H1 (cell line): ENCODE measurements at regions not wholly inside any gene's neighbourhood (a gene's known extent, or its start where the extent isn't known, plus 50 kb on each side); places are given as distances from the start of the nearest gene placed in this dataset.

Experiments
- BCL11A ChIP-seq, 2 experiments: IDR thresholded peaks; one replicate each; pipeline ENCODE4 v1.6.1; 2011; ENCODE audit warnings: low read depth in 2 of 2, low read length in 2 of 2, mild to moderate bottlenecking in 2 of 2
- EGR1 ChIP-seq: IDR thresholded peaks from 2 replicates; pipeline ENCODE4 v1.6.1; 2011; ENCODE audit warnings: low read depth, low read length, borderline replicate concordance
- KDM4A ChIP-seq: IDR thresholded peaks from one replicate; pipeline ENCODE4 v1.7.1; 2012; ENCODE audit warnings: low read depth, mild to moderate bottlenecking, moderate library complexity, low read length, inconsistent platforms; ENCODE audit not compliant: severe bottlenecking
- PHF8 ChIP-seq: fragments of 200-600 bp; sonication (generic); conservative IDR thresholded peaks from 2 replicates; pipeline ENCODE4 v1.7.1; 2012; ENCODE audit warnings: low read depth, mild to moderate bottlenecking, inconsistent platforms, low read length, moderate library complexity
- RXRA ChIP-seq: IDR thresholded peaks from 2 replicates; pipeline ENCODE4 v1.6.1; 2011; ENCODE audit warnings: low read depth, mild to moderate bottlenecking, low read length, moderate library complexity; ENCODE audit not compliant: insufficient read depth

DNA sequence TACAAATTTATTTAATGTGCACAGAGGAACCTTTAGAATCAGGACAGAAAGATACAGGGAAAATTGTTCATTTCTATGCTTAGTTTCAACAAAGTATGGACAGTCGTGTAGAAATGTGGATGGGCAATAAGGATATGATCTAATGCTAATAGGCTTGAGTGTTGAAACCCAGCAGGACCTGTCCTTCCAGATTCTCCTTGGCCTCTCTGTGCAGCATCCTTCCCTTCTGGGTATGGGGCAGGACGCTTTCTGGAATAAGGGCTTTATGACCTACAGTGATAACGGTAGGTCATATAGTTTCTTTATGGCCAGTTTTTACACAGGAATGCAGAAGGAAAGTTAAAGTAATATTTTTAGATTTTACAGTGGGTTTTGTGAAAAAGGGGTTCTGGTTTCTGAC is 698.1 kb downstream of the SI start (continued):
- TF ChIP-seq PHF8 (no peak), EGR1 (no peak), BCL11A (IDR thresholded peaks at IDR 0.05; ENCODE audit: low read depth in 2 of 2, low read length in 2 of 2) (no peak), KDM4A (no peak), RXRA (no peak)
